GM23338 (cell line): ENCODE measurements at regions not wholly inside any gene's neighbourhood (a gene's known extent, or its start where the extent isn't known, plus 50 kb on each side); places are given as distances from the start of the nearest gene placed in this dataset.

ENCODE experiments used
- CREB1 ChIP-seq: fragments of 250-450 bp; sonication (Bioruptor Pico); IDR thresholded peaks from 2 replicates; pipeline ENCODE4 v1.5.0; 2020; ENCODE audit warnings: low read depth, mild to moderate bottlenecking, moderate library complexity
- ETS1 ChIP-seq: IDR thresholded peaks from 2 replicates; pipeline ENCODE4 v1.6.1; 2016; ENCODE audit warnings: antibody characterized with exemption
- EZH2 ChIP-seq: fragments of 200-600 bp; sonication (generic); IDR thresholded peaks from one replicate; pipeline ENCODE4 v1.8.0; 2017; ENCODE audit warnings: antibody characterized with exemption, mild to moderate bottlenecking, low read depth; ENCODE audit not compliant: unreplicated experiment
- EZH2phosphoT487 ChIP-seq: fragments of 200-600 bp; sonication (generic); IDR thresholded peaks from one replicate; pipeline ENCODE4 v1.8.1; 2018; ENCODE audit warnings: antibody characterized with exemption; ENCODE audit not compliant: unreplicated experiment
- JUNB ChIP-seq: IDR thresholded peaks from one replicate; pipeline ENCODE4 v1.6.1; 2016; ENCODE audit warnings: antibody characterized with exemption; ENCODE audit not compliant: unreplicated experiment
- POLR2AphosphoS5 ChIP-seq: IDR thresholded peaks from 2 replicates; pipeline ENCODE4 v1.6.1; 2016; ENCODE audit warnings: antibody characterized with exemption, low read depth
- REST ChIP-seq: IDR thresholded peaks from one replicate; pipeline ENCODE4 v1.6.1; 2018; ENCODE audit warnings: antibody characterized with exemption; ENCODE audit not compliant: unreplicated experiment
- STAT1 ChIP-seq: IDR thresholded peaks from one replicate; pipeline ENCODE4 v1.6.1; 2016; ENCODE audit warnings: antibody characterized with exemption; ENCODE audit not compliant: unreplicated experiment
- TF ChIP-seq, protein P1 (sequence below), 2 experiments: fragments of 200-600 bp in 1 of 2; sonication (generic) in 1 of 2; conservative IDR thresholded peaks; 2 replicates each; pipeline versions ENCODE4 v1.5.1 to v1.6.1; 2016 to 2017; ENCODE audit warnings: antibody characterized with exemption in 2 of 2, low read depth in 2 of 2, mild to moderate bottlenecking in 2 of 2, moderate library complexity in 1 of 2
- TF ChIP-seq, protein P2 (sequence below): fragments of 250-450 bp; sonication (Bioruptor Pico); IDR thresholded peaks from 2 replicates; pipeline ENCODE4 v1.5.0; 2020; ENCODE audit warnings: mild to moderate bottlenecking, moderate library complexity

DNA sequence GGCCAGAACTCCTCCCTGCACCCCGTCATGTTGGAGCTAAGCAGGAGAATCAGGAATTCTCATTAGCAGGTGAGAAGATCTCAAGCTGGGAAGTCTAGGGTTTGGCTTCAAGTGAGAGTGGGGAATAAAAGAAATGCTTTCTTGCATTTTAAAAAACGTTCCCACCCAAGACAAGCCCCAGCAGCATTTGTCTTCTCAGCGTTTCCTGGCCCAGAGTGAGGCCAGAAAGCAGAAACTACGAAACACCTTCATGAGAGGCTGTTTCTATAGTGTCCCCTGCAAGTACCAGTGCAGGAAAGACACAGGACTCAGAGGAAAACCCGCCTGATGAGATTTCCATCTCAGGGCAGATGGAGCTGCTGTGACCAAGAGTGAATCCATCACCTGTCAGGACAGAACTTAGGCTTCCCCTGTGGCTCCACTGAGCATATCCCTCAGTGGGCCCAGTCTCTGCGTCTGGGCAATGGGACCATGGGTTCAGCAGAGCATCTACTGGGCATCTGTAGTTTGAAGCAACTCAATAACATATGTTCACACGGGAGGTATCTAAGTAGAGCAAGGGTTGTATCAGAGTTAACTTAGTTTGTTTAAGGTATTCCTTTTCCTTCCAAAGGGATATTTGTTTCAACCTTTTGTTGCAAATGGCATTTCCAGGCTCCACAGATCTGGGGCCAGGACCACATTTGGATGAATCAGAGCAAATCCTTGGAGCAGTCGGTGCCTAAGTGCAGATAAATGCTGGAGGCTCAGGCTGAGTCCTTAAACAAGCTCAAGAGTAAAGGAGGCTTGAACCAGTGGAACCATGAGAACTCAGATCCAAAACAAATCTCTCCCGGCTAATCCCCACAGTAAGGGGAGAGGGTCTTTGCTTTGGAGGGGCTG, 548.3 kb downstream of the MIAT start:
- TF ChIP-seq, protein P1, sequence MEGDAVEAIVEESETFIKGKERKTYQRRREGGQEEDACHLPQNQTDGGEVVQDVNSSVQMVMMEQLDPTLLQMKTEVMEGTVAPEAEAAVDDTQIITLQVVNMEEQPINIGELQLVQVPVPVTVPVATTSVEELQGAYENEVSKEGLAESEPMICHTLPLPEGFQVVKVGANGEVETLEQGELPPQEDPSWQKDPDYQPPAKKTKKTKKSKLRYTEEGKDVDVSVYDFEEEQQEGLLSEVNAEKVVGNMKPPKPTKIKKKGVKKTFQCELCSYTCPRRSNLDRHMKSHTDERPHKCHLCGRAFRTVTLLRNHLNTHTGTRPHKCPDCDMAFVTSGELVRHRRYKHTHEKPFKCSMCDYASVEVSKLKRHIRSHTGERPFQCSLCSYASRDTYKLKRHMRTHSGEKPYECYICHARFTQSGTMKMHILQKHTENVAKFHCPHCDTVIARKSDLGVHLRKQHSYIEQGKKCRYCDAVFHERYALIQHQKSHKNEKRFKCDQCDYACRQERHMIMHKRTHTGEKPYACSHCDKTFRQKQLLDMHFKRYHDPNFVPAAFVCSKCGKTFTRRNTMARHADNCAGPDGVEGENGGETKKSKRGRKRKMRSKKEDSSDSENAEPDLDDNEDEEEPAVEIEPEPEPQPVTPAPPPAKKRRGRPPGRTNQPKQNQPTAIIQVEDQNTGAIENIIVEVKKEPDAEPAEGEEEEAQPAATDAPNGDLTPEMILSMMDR (conservative IDR thresholded peaks at IDR 0.05; ENCODE audit: low read depth in 2 of 2), result no peak
- TF ChIP-seq EZH2phosphoT487, result no peak
- TF ChIP-seq EZH2, result no peak
- no peak for TF ChIP-seq POLR2AphosphoS5
- no peak for TF ChIP-seq JUNB
- no peak for TF ChIP-seq REST
- no peak for TF ChIP-seq CREB1 (CRISPR knock-in tag)
- TF ChIP-seq, protein P2, sequence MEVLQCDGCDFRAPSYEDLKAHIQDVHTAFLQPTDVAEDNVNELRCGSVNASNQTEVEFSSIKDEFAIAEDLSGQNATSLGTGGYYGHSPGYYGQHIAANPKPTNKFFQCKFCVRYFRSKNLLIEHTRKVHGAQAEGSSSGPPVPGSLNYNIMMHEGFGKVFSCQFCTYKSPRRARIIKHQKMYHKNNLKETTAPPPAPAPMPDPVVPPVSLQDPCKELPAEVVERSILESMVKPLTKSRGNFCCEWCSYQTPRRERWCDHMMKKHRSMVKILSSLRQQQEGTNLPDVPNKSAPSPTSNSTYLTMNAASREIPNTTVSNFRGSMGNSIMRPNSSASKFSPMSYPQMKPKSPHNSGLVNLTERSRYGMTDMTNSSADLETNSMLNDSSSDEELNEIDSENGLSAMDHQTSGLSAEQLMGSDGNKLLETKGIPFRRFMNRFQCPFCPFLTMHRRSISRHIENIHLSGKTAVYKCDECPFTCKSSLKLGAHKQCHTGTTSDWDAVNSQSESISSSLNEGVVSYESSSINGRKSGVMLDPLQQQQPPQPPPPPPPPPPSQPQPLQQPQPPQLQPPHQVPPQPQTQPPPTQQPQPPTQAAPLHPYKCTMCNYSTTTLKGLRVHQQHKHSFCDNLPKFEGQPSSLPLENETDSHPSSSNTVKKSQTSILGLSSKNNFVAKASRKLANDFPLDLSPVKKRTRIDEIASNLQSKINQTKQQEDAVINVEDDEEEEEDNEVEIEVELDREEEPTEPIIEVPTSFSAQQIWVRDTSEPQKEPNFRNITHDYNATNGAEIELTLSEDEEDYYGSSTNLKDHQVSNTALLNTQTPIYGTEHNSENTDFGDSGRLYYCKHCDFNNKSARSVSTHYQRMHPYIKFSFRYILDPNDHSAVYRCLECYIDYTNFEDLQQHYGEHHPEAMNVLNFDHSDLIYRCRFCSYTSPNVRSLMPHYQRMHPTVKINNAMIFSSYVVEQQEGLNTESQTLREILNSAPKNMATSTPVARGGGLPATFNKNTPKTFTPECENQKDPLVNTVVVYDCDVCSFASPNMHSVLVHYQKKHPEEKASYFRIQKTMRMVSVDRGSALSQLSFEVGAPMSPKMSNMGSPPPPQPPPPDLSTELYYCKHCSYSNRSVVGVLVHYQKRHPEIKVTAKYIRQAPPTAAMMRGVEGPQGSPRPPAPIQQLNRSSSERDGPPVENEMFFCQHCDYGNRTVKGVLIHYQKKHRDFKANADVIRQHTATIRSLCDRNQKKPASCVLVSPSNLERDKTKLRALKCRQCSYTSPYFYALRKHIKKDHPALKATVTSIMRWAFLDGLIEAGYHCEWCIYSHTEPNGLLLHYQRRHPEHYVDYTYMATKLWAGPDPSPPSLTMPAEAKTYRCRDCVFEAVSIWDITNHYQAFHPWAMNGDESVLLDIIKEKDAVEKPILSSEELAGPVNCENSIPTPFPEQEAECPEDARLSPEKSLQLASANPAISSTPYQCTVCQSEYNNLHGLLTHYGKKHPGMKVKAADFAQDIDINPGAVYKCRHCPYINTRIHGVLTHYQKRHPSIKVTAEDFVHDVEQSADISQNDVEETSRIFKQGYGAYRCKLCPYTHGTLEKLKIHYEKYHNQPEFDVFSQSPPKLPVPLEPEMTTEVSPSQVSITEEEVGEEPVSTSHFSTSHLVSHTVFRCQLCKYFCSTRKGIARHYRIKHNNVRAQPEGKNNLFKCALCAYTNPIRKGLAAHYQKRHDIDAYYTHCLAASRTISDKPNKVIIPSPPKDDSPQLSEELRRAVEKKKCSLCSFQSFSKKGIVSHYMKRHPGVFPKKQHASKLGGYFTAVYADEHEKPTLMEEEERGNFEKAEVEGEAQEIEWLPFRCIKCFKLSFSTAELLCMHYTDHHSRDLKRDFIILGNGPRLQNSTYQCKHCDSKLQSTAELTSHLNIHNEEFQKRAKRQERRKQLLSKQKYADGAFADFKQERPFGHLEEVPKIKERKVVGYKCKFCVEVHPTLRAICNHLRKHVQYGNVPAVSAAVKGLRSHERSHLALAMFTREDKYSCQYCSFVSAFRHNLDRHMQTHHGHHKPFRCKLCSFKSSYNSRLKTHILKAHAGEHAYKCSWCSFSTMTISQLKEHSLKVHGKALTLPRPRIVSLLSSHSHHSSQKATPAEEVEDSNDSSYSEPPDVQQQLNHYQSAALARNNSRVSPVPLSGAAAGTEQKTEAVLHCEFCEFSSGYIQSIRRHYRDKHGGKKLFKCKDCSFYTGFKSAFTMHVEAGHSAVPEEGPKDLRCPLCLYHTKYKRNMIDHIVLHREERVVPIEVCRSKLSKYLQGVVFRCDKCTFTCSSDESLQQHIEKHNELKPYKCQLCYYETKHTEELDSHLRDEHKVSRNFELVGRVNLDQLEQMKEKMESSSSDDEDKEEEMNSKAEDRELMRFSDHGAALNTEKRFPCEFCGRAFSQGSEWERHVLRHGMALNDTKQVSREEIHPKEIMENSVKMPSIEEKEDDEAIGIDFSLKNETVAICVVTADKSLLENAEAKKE, result no peak
- TF ChIP-seq STAT1, result no peak
- TF ChIP-seq ETS1, result no peak
